Adrenal gland (tissue), 9 donors: ENCODE measurements at regions not wholly inside any gene's neighbourhood (a gene's known extent, or its start where the extent isn't known, plus 50 kb on each side); places are given as distances from the start of the nearest gene placed in this dataset.

Experiments used
- DNase-seq, 7 donors: peaks; one replicate each; pipeline ENCODE4 v3.0.0-alpha.2; 2019 to 2020
- H3K27ac ChIP-seq, 5 donors: fragments of 200-600 bp; sonication (generic) in 4 of 5; 1 replicate in 3 of 5; 2 replicates in 2 of 5; pipeline versions ENCODE4 v1.5.1 to v1.8.0; 2016 to 2020; ENCODE audit warnings: mild to moderate bottlenecking in 1 of 5
- H3K27me3 ChIP-seq: fragments of 200-600 bp; 2 replicates; pipeline ENCODE4 v1.8.0; 2021
- H3K36me3 ChIP-seq, 2 donors: fragments of 200-600 bp; replicated peaks in 1 of 2; 1 replicate in 1 of 2; 2 replicates in 1 of 2; pipeline versions ENCODE4 v1.5.1 to v1.8.0; 2018 to 2022
- H3K4me1 ChIP-seq, 2 donors: fragments of 200-600 bp; replicated peaks in 1 of 2; 1 replicate in 1 of 2; 2 replicates in 1 of 2; pipeline versions ENCODE4 v1.5.1 to v1.8.0; 2018 to 2021
- H3K4me3 ChIP-seq, 4 donors: fragments of 200-600 bp; sonication (generic) in 3 of 4; one replicate each; pipeline ENCODE4 v1.5.1; 2016 to 2018
- H3K9me3 ChIP-seq, 3 donors: fragments of 200-600 bp; sonication (generic) in 1 of 3; replicated peaks in 1 of 3; 1 replicate in 2 of 3; 2 replicates in 1 of 3; pipeline versions ENCODE4 v1.5.1 to v1.8.0; 2016 to 2021
- CTCF ChIP-seq, 6 experiments: fragments of 450-650 bp in 4 of 6; fragments of 200-600 bp in 2 of 6; sonication (generic) in 1 of 6; IDR thresholded peaks; 1 replicate in 5 of 6; 2 replicates in 1 of 6; pipeline versions ENCODE4 v1.5.1 to v1.8.0; 2016 to 2021; ENCODE audit warnings: antibody characterized with exemption in 6 of 6, mild to moderate bottlenecking in 2 of 6, moderate library complexity in 1 of 6
- POLR2A ChIP-seq, 2 donors: fragments of 450-650 bp; IDR thresholded peaks; one replicate each; pipeline ENCODE4 v1.6.1; 2017; ENCODE audit warnings: antibody characterized with exemption in 2 of 2, mild to moderate bottlenecking in 2 of 2, moderate library complexity in 1 of 2
- WGBS, 4 donors: extraction: QIAGEN DNeasy Blood & Tissue Kit in 2 of 4; methylation state at CpG; one replicate each; pipeline versions ENCODE4 v1.1.5 to v1.1.7; 2013 to 2017; 5-methylcytosine and 5-hydroxymethylcytosine counted together
- intact Hi-C, 2 donors: fragments of 100-400 bp; cut with DNase I; formaldehyde crosslinking; loops; one replicate each; pipeline versions ENCODE4 v1.14.1 to v1.15.0; 2022 to 2023
- donor health status: healthy with polysubstance abuse.
- donor health status: Bipolar disorder and iron deficiency.
- donor health status: DM: yes; HTN: yes; CAD: no.
- donor health status: DM: no; HTN: no; CAD: no.
- donor health status: DM: no; HTN: no; CAD: no.

- Histone ChIP-seq H3K4me1 (no peaks in the 10 kb centered on the region), H3K27ac (no peak overlapping the region), H3K36me3 (no peaks in the 10 kb centered on the region), H3K4me3 (no peak overlapping the region), H3K27me3 (no peaks in the 10 kb centered on the region), H3K9me3 (no peaks in the 10 kb centered on the region)
- intact Hi-C loops, result no loop called here
- no peak for TF ChIP-seq CTCF (IDR thresholded peaks at IDR 0.05)
- TF ChIP-seq POLR2A (IDR thresholded peaks at IDR 0.05), result no peak
- WGBS, 4 donors, result 66 to 72% (median 68%) methylated on average over 5 of the region's 5 CpGs
- DNase-seq, result no peak
Measured at GRCh38 chr10:8767591-8767990, 713.1 kb downstream of the GATA3 start.

- no peak overlapping the region for H3K4me3 ChIP-seq
- H3K4me1 ChIP-seq, result no peaks in the 10 kb centered on the region
- no peak overlapping the region for H3K27ac ChIP-seq
- no peaks in the 10 kb centered on the region for H3K36me3 ChIP-seq
- no peaks in the 10 kb centered on the region for H3K9me3 ChIP-seq
- DNase-seq, result no peak
- intact Hi-C loops, result no loop called here
- TF ChIP-seq CTCF (IDR thresholded peaks at IDR 0.05), result no peak
- TF ChIP-seq POLR2A (IDR thresholded peaks at IDR 0.05), result no peak
- no peaks in the 10 kb centered on the region for H3K27me3 ChIP-seq
Measured at GRCh38 chr10:8768341-8768740, 713.9 kb downstream of the GATA3 start.

- Histone ChIP-seq H3K27ac (no peak overlapping the region), H3K36me3 (no peaks in the 10 kb centered on the region), H3K4me1 (no peaks in the 10 kb centered on the region), H3K9me3 (no peaks in the 10 kb centered on the region), H3K4me3 (no peak overlapping the region), H3K27me3 (no peaks in the 10 kb centered on the region)
- intact Hi-C loops, result no loop called here
- WGBS, 4 donors, result 53 to 60% (median 58%) methylated on average over 3 of the region's 3 CpGs
- TF ChIP-seq POLR2A (IDR thresholded peaks at IDR 0.05), result no peak
- no peak for TF ChIP-seq CTCF (IDR thresholded peaks at IDR 0.05)
- no peak for DNase-seq
Measured at GRCh38 chr10:8768852-8769251, 714.4 kb downstream of the GATA3 start.

- Histone ChIP-seq H3K36me3 (no peaks in the 10 kb centered on the region), H3K4me3 (no peak overlapping the region), H3K9me3 (peaks cover 0 to 4% (median 0%) of the 10 kb centered on the region in 3 donors), H3K27me3 (no peaks in the 10 kb centered on the region), H3K4me1 (no peaks in the 10 kb centered on the region), H3K27ac (no peak overlapping the region)
- TF ChIP-seq CTCF (IDR thresholded peaks at IDR 0.05) (no peak), POLR2A (IDR thresholded peaks at IDR 0.05) (no peak)
- no peak for DNase-seq
- intact Hi-C loops, result no loop called here
- WGBS, 4 donors, result 57 to 73% (median 58%) methylated on average over 3 of the region's 3 CpGs
Measured at GRCh38 chr10:8776926-8777622, 722.6 kb downstream of the GATA3 start.
